ENCODE measurements at regions not wholly inside any gene's neighbourhood (a gene's known extent, or its start where the extent isn't known, plus 50 kb on each side); places are given as distances from the start of the nearest gene placed in this dataset.

DNA sequence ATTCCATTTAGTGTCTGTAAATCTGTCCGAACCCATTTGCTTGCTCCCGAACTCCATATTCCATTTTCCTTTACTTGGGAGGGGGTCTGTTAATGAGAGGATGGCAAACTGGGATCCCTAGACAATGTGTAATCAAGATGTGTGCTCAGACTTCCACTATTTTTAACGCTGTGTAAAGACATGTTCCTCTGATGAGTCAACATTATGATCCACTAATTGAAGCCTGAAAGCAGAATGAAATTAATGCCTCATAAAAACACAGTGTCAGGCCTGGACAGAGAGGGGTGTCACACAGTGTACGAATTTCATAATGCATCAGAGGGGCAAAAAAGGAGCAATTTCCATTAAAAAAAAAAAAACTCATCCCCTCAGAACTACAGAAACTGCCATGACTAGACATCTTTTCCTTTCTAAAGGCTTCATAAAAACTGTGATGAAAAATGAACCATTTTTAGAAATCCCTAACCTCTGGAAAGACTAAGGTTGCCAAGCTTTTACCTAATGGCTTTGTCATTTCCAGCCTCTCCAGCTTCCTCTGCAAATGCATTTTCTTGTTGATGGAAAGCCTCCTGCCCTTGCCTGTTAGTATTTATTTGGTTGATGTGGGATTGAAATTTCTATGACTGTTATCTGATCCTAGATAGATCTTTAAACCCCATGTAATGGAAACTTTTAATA, 209.2 kb upstream of the DCC start:
- no peak for TF ChIP-seq EZH2 (IDR thresholded peaks at IDR 0.05; ENCODE audit: low read length, missing control alignments)
- TF ChIP-seq, protein P1, sequence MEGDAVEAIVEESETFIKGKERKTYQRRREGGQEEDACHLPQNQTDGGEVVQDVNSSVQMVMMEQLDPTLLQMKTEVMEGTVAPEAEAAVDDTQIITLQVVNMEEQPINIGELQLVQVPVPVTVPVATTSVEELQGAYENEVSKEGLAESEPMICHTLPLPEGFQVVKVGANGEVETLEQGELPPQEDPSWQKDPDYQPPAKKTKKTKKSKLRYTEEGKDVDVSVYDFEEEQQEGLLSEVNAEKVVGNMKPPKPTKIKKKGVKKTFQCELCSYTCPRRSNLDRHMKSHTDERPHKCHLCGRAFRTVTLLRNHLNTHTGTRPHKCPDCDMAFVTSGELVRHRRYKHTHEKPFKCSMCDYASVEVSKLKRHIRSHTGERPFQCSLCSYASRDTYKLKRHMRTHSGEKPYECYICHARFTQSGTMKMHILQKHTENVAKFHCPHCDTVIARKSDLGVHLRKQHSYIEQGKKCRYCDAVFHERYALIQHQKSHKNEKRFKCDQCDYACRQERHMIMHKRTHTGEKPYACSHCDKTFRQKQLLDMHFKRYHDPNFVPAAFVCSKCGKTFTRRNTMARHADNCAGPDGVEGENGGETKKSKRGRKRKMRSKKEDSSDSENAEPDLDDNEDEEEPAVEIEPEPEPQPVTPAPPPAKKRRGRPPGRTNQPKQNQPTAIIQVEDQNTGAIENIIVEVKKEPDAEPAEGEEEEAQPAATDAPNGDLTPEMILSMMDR (conservative IDR thresholded peaks at IDR 0.05 in 1 of 2, IDR thresholded peaks at IDR 0.05 in 1 of 2; ENCODE audit: low read depth in 1 of 2, low read length in 2 of 2): no peak

Data from fibroblast of lung (primary cell).